DND-41 (cell line): ENCODE measurements at regions not wholly inside any gene's neighbourhood (a gene's known extent, or its start where the extent isn't known, plus 50 kb on each side); places are given as distances from the start of the nearest gene placed in this dataset.

Source experiments
- ATAC-seq: fragments of 200-7000 bp; cut with Tn5 transposase; 3 replicates; pipeline ENCODE4 v1.9.1; 2021; ENCODE audit warnings: low read depth; ENCODE audit not compliant: insufficient read depth
- DNase-seq: peaks from one replicate; pipeline ENCODE4 v3.0.0-alpha.2; 2020
- H2AFZ ChIP-seq: 2 replicates; pipeline ENCODE4 v1.6.0; 2012; ENCODE audit warnings: low read depth, low read length
- H3K27ac ChIP-seq: 2 replicates; pipeline ENCODE4 v1.5.1; 2012; ENCODE audit warnings: low read length, inconsistent platforms
- H3K27me3 ChIP-seq: fragments of 200-600 bp; sonication (generic); 2 replicates; pipeline ENCODE4 v1.6.0; 2012; ENCODE audit warnings: low read length, mild to moderate bottlenecking, inconsistent platforms; ENCODE audit not compliant: insufficient read depth, poor library complexity
- H3K36me3 ChIP-seq: 2 replicates; pipeline ENCODE4 v1.5.1; 2012; ENCODE audit warnings: low read length, inconsistent platforms; ENCODE audit not compliant: insufficient read depth
- H3K4me1 ChIP-seq: 2 replicates; pipeline ENCODE4 v1.5.1; 2012; ENCODE audit warnings: mild to moderate bottlenecking, low read length; ENCODE audit not compliant: insufficient read depth
- H3K4me2 ChIP-seq: 2 replicates; pipeline ENCODE4 v1.6.0; 2012; ENCODE audit warnings: mild to moderate bottlenecking, moderate library complexity, low read length, inconsistent platforms; ENCODE audit not compliant: insufficient read depth
- H3K4me3 ChIP-seq, 2 experiments: fragments of 200-600 bp in 1 of 2; shearing (Covaris generic) in 1 of 2; 2 replicates each; pipeline ENCODE4 v1.5.1; 2012 to 2016; ENCODE audit warnings: inconsistent platforms in 2 of 2, low read length in 2 of 2, mild to moderate bottlenecking in 2 of 2, low read depth in 1 of 2, moderate library complexity in 1 of 2
- H3K79me2 ChIP-seq: 2 replicates; pipeline ENCODE4 v1.6.0; 2012; ENCODE audit warnings: low read length, inconsistent platforms; ENCODE audit not compliant: insufficient read depth
- H3K9ac ChIP-seq: 2 replicates; pipeline ENCODE4 v1.6.0; 2012; ENCODE audit warnings: low read depth, mild to moderate bottlenecking, inconsistent platforms, low read length, moderate library complexity
- H3K9me3 ChIP-seq: 2 replicates; pipeline ENCODE4 v1.5.1; 2012; ENCODE audit warnings: low read length, moderate library complexity, mild to moderate bottlenecking, inconsistent platforms; ENCODE audit not compliant: insufficient read depth, severe bottlenecking
- H4K20me1 ChIP-seq: 2 replicates; pipeline ENCODE4 v1.6.0; 2012; ENCODE audit warnings: low read length; ENCODE audit not compliant: insufficient read depth
- EZH2 ChIP-seq: IDR thresholded peaks from 3 replicates; pipeline ENCODE4 v1.6.1; 2012; ENCODE audit warnings: borderline replicate concordance, low read depth, mild to moderate bottlenecking, moderate library complexity, low read length, inconsistent platforms; ENCODE audit not compliant: severe bottlenecking
- TF ChIP-seq, protein P1 (sequence below): IDR thresholded peaks from 2 replicates; pipeline ENCODE4 v1.5.1; 2012; ENCODE audit warnings: borderline replicate concordance, low read length, moderate library complexity, mild to moderate bottlenecking; ENCODE audit not compliant: poor library complexity, severe bottlenecking; ENCODE audit errors: extremely low read depth

DNA sequence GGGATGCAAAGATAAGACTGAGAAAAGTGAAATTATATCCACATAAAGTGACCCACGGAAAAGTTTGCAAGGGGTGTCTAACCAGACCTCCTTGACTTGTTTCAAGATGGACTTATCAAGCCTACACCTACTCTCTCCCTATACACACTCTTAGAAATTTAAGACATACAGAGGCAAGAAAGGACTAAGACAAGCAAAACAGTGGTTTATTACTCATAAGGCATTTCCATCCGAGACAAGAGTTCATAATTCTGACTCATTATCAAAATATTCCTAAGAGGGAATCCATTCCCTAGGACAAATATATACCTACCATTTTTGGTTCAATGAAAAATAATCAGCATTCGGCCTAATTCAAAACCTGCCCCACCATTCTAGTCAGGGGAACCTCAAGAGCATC, 232.6 kb upstream of the GPC6 start:
- no peak overlapping the region for H3K27ac ChIP-seq
- H3K4me3 ChIP-seq = no peak overlapping the region
- no peak overlapping the region for H2AFZ ChIP-seq
- ATAC-seq (no peak), DNase-seq (no peak)
- H3K79me2 ChIP-seq = no peaks in the 10 kb centered on the region
- no peaks in the 10 kb centered on the region for H3K36me3 ChIP-seq
- H3K27me3 ChIP-seq = no peaks in the 10 kb centered on the region
- no peaks in the 10 kb centered on the region for H4K20me1 ChIP-seq
- no peak overlapping the region for H3K4me2 ChIP-seq
- no peak for TF ChIP-seq EZH2
- TF ChIP-seq, protein P1, sequence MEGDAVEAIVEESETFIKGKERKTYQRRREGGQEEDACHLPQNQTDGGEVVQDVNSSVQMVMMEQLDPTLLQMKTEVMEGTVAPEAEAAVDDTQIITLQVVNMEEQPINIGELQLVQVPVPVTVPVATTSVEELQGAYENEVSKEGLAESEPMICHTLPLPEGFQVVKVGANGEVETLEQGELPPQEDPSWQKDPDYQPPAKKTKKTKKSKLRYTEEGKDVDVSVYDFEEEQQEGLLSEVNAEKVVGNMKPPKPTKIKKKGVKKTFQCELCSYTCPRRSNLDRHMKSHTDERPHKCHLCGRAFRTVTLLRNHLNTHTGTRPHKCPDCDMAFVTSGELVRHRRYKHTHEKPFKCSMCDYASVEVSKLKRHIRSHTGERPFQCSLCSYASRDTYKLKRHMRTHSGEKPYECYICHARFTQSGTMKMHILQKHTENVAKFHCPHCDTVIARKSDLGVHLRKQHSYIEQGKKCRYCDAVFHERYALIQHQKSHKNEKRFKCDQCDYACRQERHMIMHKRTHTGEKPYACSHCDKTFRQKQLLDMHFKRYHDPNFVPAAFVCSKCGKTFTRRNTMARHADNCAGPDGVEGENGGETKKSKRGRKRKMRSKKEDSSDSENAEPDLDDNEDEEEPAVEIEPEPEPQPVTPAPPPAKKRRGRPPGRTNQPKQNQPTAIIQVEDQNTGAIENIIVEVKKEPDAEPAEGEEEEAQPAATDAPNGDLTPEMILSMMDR = no peak
- no peaks in the 10 kb centered on the region for H3K9me3 ChIP-seq
- no peaks in the 10 kb centered on the region for H3K4me1 ChIP-seq
- H3K9ac ChIP-seq = no peak overlapping the region

DNA sequence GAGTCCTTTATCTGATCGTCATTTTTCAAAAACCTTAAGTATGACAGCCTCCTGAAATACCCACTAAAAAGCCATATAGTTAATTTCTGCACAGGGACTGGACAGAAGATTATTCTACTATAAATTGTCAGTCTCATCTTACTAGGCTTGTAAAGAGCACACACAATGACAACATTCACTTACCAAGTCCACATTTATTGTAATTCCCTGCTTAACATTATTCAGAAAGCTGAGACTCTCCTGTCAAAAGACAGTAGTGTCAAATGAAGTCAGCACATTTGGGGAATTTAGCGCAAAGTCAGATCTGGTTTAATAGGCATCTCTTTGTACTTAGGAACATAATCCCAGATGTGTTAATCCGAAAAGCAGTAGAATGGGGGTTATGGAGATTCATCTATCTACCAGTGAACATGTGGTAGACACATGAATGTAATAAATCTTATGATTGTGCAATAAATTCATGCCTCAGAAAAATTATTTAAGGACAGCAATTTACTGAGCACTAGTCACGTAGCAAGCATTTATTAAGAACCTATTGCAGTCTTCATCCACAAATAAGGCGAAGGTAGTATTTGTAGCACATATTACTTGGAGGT, 224.6 kb upstream of the GPC6 start:
- Histone ChIP-seq H3K27me3 (no peaks in the 10 kb centered on the region), H3K79me2 (no peaks in the 10 kb centered on the region), H2AFZ (no peak overlapping the region), H4K20me1 (no peaks in the 10 kb centered on the region), H3K9ac (no peak overlapping the region), H3K36me3 (no peaks in the 10 kb centered on the region), H3K4me1 (no peaks in the 10 kb centered on the region), H3K9me3 (no peaks in the 10 kb centered on the region), H3K4me3 (no peak overlapping the region), H3K27ac (no peak overlapping the region), H3K4me2 (no peak overlapping the region)
- no peak for DNase-seq
- ATAC-seq = no peak
- TF ChIP-seq, protein P1 = no peak
- TF ChIP-seq EZH2 = no peak

DNA sequence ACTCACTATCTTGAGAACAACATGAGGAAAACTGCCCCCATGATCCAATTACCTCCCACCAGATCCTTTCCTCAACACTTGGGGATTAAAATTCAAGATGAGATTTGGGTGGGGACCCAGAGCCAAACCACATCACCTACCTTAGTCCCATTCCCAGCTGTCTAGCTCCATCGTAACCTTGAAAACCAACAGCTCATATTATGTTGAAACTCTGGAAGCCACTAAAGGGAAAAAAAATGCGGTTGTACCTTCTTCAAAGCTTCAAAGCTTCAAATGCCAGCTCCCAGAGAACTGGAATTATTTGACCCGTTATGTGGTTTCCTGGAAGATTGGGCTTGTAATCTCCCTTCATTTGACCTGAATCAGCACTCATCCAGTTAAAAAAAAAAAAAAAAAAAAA, 223.1 kb upstream of the GPC6 start:
- H3K27ac ChIP-seq = no peak overlapping the region
- H3K4me1 ChIP-seq = no peaks in the 10 kb centered on the region
- H3K9me3 ChIP-seq = no peaks in the 10 kb centered on the region
- H4K20me1 ChIP-seq = no peaks in the 10 kb centered on the region
- TF ChIP-seq, protein P1 = no peak
- no peak for TF ChIP-seq EZH2
- no peak overlapping the region for H2AFZ ChIP-seq
- no peak overlapping the region for H3K9ac ChIP-seq
- ATAC-seq (no peak), DNase-seq (no peak)
- no peak overlapping the region for H3K4me2 ChIP-seq
- no peaks in the 10 kb centered on the region for H3K27me3 ChIP-seq
- H3K36me3 ChIP-seq = no peaks in the 10 kb centered on the region
- no peaks in the 10 kb centered on the region for H3K79me2 ChIP-seq
- H3K4me3 ChIP-seq = no peak overlapping the region

DNA sequence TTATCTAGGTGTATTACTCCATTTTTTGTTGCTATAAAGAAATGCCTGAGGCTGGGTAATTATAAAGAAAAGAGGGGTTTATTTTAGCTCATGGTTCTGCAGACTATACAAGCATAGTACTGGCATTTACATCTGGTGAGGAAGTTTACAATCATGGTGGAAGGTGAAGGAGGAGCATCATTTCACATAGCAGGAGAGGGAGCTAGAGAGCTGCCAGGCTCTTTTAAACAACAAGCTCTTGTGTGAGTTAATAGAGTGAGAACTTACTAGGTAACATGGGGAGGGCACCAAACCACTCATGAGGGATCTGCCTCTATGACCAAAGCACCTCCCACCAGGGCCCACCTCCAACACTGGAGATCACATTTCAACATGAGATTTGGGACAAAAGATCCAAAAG, 221.7 kb upstream of the GPC6 start:
- Histone ChIP-seq H3K4me3 (no peak overlapping the region), H3K4me1 (no peaks in the 10 kb centered on the region), H3K27me3 (no peaks in the 10 kb centered on the region), H2AFZ (no peak overlapping the region), H3K9me3 (no peaks in the 10 kb centered on the region), H3K9ac (no peak overlapping the region), H3K27ac (no peak overlapping the region), H3K79me2 (no peaks in the 10 kb centered on the region), H4K20me1 (no peaks in the 10 kb centered on the region), H3K4me2 (no peak overlapping the region), H3K36me3 (no peaks in the 10 kb centered on the region)
- ATAC-seq (no peak), DNase-seq (no peak)
- TF ChIP-seq, protein P1 = no peak
- no peak for TF ChIP-seq EZH2
